IMR-90 (cell line): ENCODE measurements at regions not wholly inside any gene's neighbourhood (a gene's known extent, or its start where the extent isn't known, plus 50 kb on each side); places are given as distances from the start of the nearest gene placed in this dataset.

Source experiments
- ATAC-seq: fragments of 200-7000 bp; cut with Tn5 transposase; 2 replicates; pipeline ENCODE4 v1.9.1; 2020; ENCODE audit warnings: low read depth, mild to moderate bottlenecking, moderate library complexity
- BruUV-seq: library from RNA; stranded (reverse); fragments of 400-500 nt; replicated peaks from 2 replicates; lab custom pipeline; 2021; lab: Mats Ljungman, UMichigan
- CTCF ChIA-PET: fragments of 300-600 bp; formaldehyde crosslinking; extraction: SDS; loops from one replicate; lab custom pipeline; 2021; ENCODE audit warnings: antibody characterized with exemption; lab: Yijun Ruan, JAX
- POLR2A ChIA-PET: fragments of 300-600 bp; sonication (Branson Sonifier 250); formaldehyde crosslinking; loops from one replicate; lab custom pipeline; 2022; ENCODE audit warnings: antibody characterized with exemption; ENCODE audit not compliant: unreplicated experiment; lab: Charles Lee
- DNase-seq: peaks from one replicate; pipeline ENCODE4 v3.0.0; 2013
- H2AFZ ChIP-seq: replicated peaks from 2 replicates; pipeline ENCODE3; 2013; ENCODE audit warnings: low read length, mild to moderate bottlenecking; ENCODE audit not compliant: poor library complexity
- H2AK5ac ChIP-seq: 2 replicates; pipeline ENCODE4 v1.6.1; 2013; ENCODE audit warnings: low read depth, low read length, inconsistent platforms
- H2AK9ac ChIP-seq: replicated peaks from 2 replicates; pipeline ENCODE3; 2013; ENCODE audit warnings: mild to moderate bottlenecking, low read depth, low read length, moderate library complexity; ENCODE audit not compliant: poor library complexity
- H2BK120ac ChIP-seq: 2 replicates; pipeline ENCODE4 v1.6.1; 2013; ENCODE audit warnings: low read depth, low read length, inconsistent platforms
- H2BK15ac ChIP-seq: 3 replicates; pipeline ENCODE4 v1.6.1; 2013; ENCODE audit warnings: low read depth, low read length, inconsistent platforms
- H2BK20ac ChIP-seq: 2 replicates; pipeline ENCODE4 v1.6.1; 2013; ENCODE audit warnings: low read depth, mild to moderate bottlenecking, inconsistent platforms, low read length, moderate library complexity
- H2BK5ac ChIP-seq: 2 replicates; pipeline ENCODE4 v1.6.1; 2013; ENCODE audit warnings: mild to moderate bottlenecking, low read depth, low read length, inconsistent platforms; ENCODE audit not compliant: poor library complexity, severe bottlenecking
- H3K14ac ChIP-seq: replicated peaks from 2 replicates; pipeline ENCODE4 v1.6.1; 2013; ENCODE audit warnings: low read depth, low read length, inconsistent platforms
- H3K18ac ChIP-seq: 2 replicates; pipeline ENCODE4 v1.6.1; 2013; ENCODE audit warnings: low read depth, low read length, control low read depth
- H3K23ac ChIP-seq: 2 replicates; pipeline ENCODE4 v1.6.1; 2013; ENCODE audit warnings: low read depth, low read length, inconsistent platforms
- H3K27ac ChIP-seq: 2 replicates; pipeline ENCODE4 v1.5.1; 2013; ENCODE audit warnings: mild to moderate bottlenecking, control low read depth, low read length; ENCODE audit not compliant: insufficient read depth
- H3K27me3 ChIP-seq: 2 replicates; pipeline ENCODE4 v1.6.1; 2013; ENCODE audit warnings: low read length; ENCODE audit not compliant: control insufficient read depth, insufficient read depth
- H3K36me3 ChIP-seq: 2 replicates; pipeline ENCODE4 v1.6.1; 2013; ENCODE audit warnings: low read length, mixed read lengths; ENCODE audit not compliant: control insufficient read depth, insufficient read depth
- H3K4ac ChIP-seq: 2 replicates; pipeline ENCODE4 v1.6.1; 2013; ENCODE audit warnings: low read depth, low read length, inconsistent platforms
- H3K4me1 ChIP-seq: 2 replicates; pipeline ENCODE4 v1.6.1; 2013; ENCODE audit warnings: low read length, mixed read lengths; ENCODE audit not compliant: control insufficient read depth, insufficient read depth
- H3K4me2 ChIP-seq: 2 replicates; pipeline ENCODE4 v1.6.1; 2013; ENCODE audit warnings: low read depth, mild to moderate bottlenecking, control low read depth, low read length, moderate library complexity
- H3K4me3 ChIP-seq: 2 replicates; pipeline ENCODE4 v1.5.1; 2013; ENCODE audit warnings: low read depth, mild to moderate bottlenecking, control low read depth, low read length, moderate library complexity; ENCODE audit not compliant: insufficient read depth
- H3K56ac ChIP-seq: 2 replicates; pipeline ENCODE4 v1.6.1; 2013; ENCODE audit warnings: low read length, inconsistent platforms; ENCODE audit not compliant: insufficient read depth; ENCODE audit errors: extremely low read depth
- H3K79me1 ChIP-seq, 2 experiments: 2 replicates each; pipeline ENCODE4 v1.6.1; 2013; ENCODE audit warnings: low read length in 2 of 2, inconsistent platforms in 1 of 2, low read depth in 1 of 2
- H3K9ac ChIP-seq: 2 replicates; pipeline ENCODE4 v1.6.1; 2013; ENCODE audit warnings: low read depth, low read length, control low read depth
- H3K9me1 ChIP-seq: 2 replicates; pipeline ENCODE4 v1.6.1; 2013; ENCODE audit warnings: low read length, inconsistent platforms; ENCODE audit not compliant: insufficient read depth
- H3K9me3 ChIP-seq: 2 replicates; pipeline ENCODE4 v1.6.1; 2013; ENCODE audit warnings: low read length; ENCODE audit not compliant: control insufficient read depth, insufficient read depth
- H4K20me1 ChIP-seq: 2 replicates; pipeline ENCODE4 v1.6.1; 2013; ENCODE audit warnings: low read length, inconsistent platforms; ENCODE audit not compliant: insufficient read depth
- H4K5ac ChIP-seq: 2 replicates; pipeline ENCODE4 v1.6.1; 2013; ENCODE audit warnings: mild to moderate bottlenecking, low read depth, low read length, control low read depth
- H4K8ac ChIP-seq, 2 experiments: 2 replicates each; pipeline ENCODE4 v1.6.1; 2013; ENCODE audit warnings: low read depth in 2 of 2, low read length in 2 of 2, control low read depth in 1 of 2, inconsistent platforms in 1 of 2
- H4K91ac ChIP-seq: 2 replicates; pipeline ENCODE4 v1.6.1; 2013; ENCODE audit warnings: low read depth, low read length, inconsistent platforms; ENCODE audit not compliant: insufficient read depth
- BHLHE40 ChIP-seq: fragments of 150-350 bp; IDR thresholded peaks from 2 replicates; pipeline ENCODE4 v1.6.1; 2016; ENCODE audit warnings: mild to moderate bottlenecking, low read depth, low read length
- CEBPB ChIP-seq: IDR thresholded peaks from 2 replicates; pipeline ENCODE4 v1.6.1; 2012; ENCODE audit warnings: low read depth, low read length, improper control_type of control experiment
- CHD1 ChIP-seq: IDR thresholded peaks from 2 replicates; pipeline ENCODE4 v1.6.1; 2012; ENCODE audit warnings: low read depth, low read length, improper control_type of control experiment
- CTCF ChIP-seq: conservative IDR thresholded peaks from 2 replicates; pipeline ENCODE4 v1.5.1; 2012; ENCODE audit warnings: mild to moderate bottlenecking, low read depth, low read length, improper control_type of control experiment
- ELK1 ChIP-seq: fragments of 150-350 bp; IDR thresholded peaks from 2 replicates; pipeline ENCODE4 v1.6.1; 2016; ENCODE audit warnings: low read depth, mild to moderate bottlenecking, low read length, moderate library complexity, borderline replicate concordance
- FOS ChIP-seq: fragments of 150-350 bp; IDR thresholded peaks from 2 replicates; pipeline ENCODE4 v1.6.1; 2016; ENCODE audit warnings: low read depth, low read length
- MAFK ChIP-seq: IDR thresholded peaks from 2 replicates; pipeline ENCODE4 v1.6.1; 2012; ENCODE audit warnings: low read depth, low read length, improper control_type of control experiment
- MAZ ChIP-seq: IDR thresholded peaks from 2 replicates; pipeline ENCODE4 v1.6.1; 2012; ENCODE audit warnings: low read depth, mild to moderate bottlenecking, low read length, improper control_type of control experiment, moderate library complexity, borderline replicate concordance
- MXI1 ChIP-seq: IDR thresholded peaks from 2 replicates; pipeline ENCODE4 v1.6.1; 2012; ENCODE audit warnings: low read depth, mild to moderate bottlenecking, low read length, moderate library complexity, borderline replicate concordance
- NFE2L2 ChIP-seq: fragments of 150-350 bp; IDR thresholded peaks from 2 replicates; pipeline ENCODE4 v1.6.1; 2016; ENCODE audit warnings: low read depth, mild to moderate bottlenecking, low read length
- POLR2A ChIP-seq: IDR thresholded peaks from 2 replicates; pipeline ENCODE4 v1.6.1; 2012; ENCODE audit warnings: mild to moderate bottlenecking, low read depth, low read length
- RAD21 ChIP-seq: IDR thresholded peaks from 2 replicates; pipeline ENCODE4 v1.6.1; 2012; ENCODE audit warnings: low read length, improper control_type of control experiment
- RCOR1 ChIP-seq: IDR thresholded peaks from 2 replicates; pipeline ENCODE4 v1.6.1; 2012; ENCODE audit warnings: mild to moderate bottlenecking, low read length, improper control_type of control experiment; ENCODE audit not compliant: insufficient replicate concordance
- RFX5 ChIP-seq: IDR thresholded peaks from 2 replicates; pipeline ENCODE4 v1.8.0; 2012; ENCODE audit warnings: low read depth, mild to moderate bottlenecking, low read length, moderate library complexity
- SMC3 ChIP-seq: fragments of 150-350 bp; IDR thresholded peaks from 2 replicates; pipeline ENCODE4 v1.6.1; 2016; ENCODE audit warnings: low read depth, mild to moderate bottlenecking, antibody characterized with exemption, low read length, moderate library complexity
- USF2 ChIP-seq: fragments of 150-350 bp; IDR thresholded peaks from 2 replicates; pipeline ENCODE4 v1.6.1; 2017; ENCODE audit warnings: mild to moderate bottlenecking, antibody characterized with exemption, low read length, low read depth
- WGBS, 2 experiments: methylation state at CpG; one replicate each; pipeline versions ENCODE4 v1.1.5 to v1.1.7; 2013; ENCODE audit warnings: missing lambda C conversion rate in 2 of 2; ENCODE audit not compliant: insufficient read length in 1 of 2; ENCODE audit errors: extremely low coverage in 2 of 2; 5-methylcytosine and 5-hydroxymethylcytosine counted together
- dilution Hi-C: fragments of 300-500 bp; cut with HindIII; formaldehyde crosslinking; loops from one replicate; pipeline ENCODE4 v1.14.3; 2018; ENCODE audit warnings: low sequenced_read_pairs; ENCODE audit not compliant: unreplicated experiment
- in situ Hi-C: fragments of 300-500 bp; cut with MboI; formaldehyde crosslinking; loops from 3 replicates; pipeline ENCODE4 v1.14.3; 2019; ENCODE audit warnings: low sequenced_read_pairs, inconsistent platforms, mixed read lengths
- intact Hi-C: fragments of 100-400 bp; cut with micrococcal nuclease; formaldehyde crosslinking; loops from 2 replicates; pipeline ENCODE4 v1.10.0; 2022

- Histone ChIP-seq H3K27ac (no peak overlapping the region), H3K27me3 (no peaks in the 10 kb centered on the region; the same call in 1 of the 2 replicates), H3K9ac (no peak overlapping the region), H2BK20ac (no peak overlapping the region), H3K4ac (no peak overlapping the region), H2BK15ac (no peak overlapping the region), H3K9me3 (no peaks in the 10 kb centered on the region), H2AK5ac (no peak overlapping the region), H3K79me1 (no peaks in the 10 kb centered on the region), H4K8ac (no peak overlapping the region), H3K14ac (no peak overlapping the region), H3K23ac (no peak overlapping the region), H2AK9ac (no peak overlapping the region), H3K56ac (no peak overlapping the region), H3K4me1 (no peaks in the 10 kb centered on the region), H3K36me3 (no peaks in the 10 kb centered on the region), H2AFZ (no peak overlapping the region), H4K5ac (no peak overlapping the region), H4K91ac (no peak overlapping the region), H3K4me2 (no peak overlapping the region), H2BK120ac (no peak overlapping the region), H3K9me1 (no peaks in the 10 kb centered on the region), H4K20me1 (no peaks in the 10 kb centered on the region), H2BK5ac (no peak overlapping the region), H3K18ac (no peak overlapping the region), H3K4me3 (no peak overlapping the region)
- ATAC-seq: no peak
- dilution Hi-C loops: no loop called here
- POLR2A ChIA-PET: no interaction called here
- no CpG with 5 or more reads among the region's 2 CpGs for WGBS, 2 experiments
- in situ Hi-C loops: no loop called here
- DNase-seq: no peak
- CTCF ChIA-PET: no interaction called here
- BruUV-seq: no TSS peak
- intact Hi-C loops: no loop called here
- TF ChIP-seq BHLHE40 (no peak), MXI1 (no peak), SMC3 (no peak), USF2 (no peak), ELK1 (no peak), POLR2A (no peak), RFX5 (no peak), MAZ (no peak), NFE2L2 (no peak), CHD1 (no peak), RAD21 (no peak), RCOR1 (no peak), CEBPB (no peak), CTCF (no peak), FOS (no peak), MAFK (no peak)
Measured at GRCh38 chr11:109166441-109166840, 255.5 kb upstream of the C11orf87 start.
